GM19463 (cell line): ENCODE measurements at regions not wholly inside any gene's neighbourhood (a gene's known extent, or its start where the extent isn't known, plus 50 kb on each side); places are given as distances from the start of the nearest gene placed in this dataset.

Experiments used
- ATAC-seq: cut with Tn5 transposase; IDR thresholded peaks from one replicate; pipeline ENCODE4 v1.9.1; 2021; ENCODE audit warnings: mild to moderate bottlenecking, moderate library complexity; ENCODE audit not compliant: unreplicated experiment

- ATAC-seq, result no peak
Measured at GRCh38 chr3:72109327-72110259, 324.6 kb upstream of the PROK2 start.

DNA sequence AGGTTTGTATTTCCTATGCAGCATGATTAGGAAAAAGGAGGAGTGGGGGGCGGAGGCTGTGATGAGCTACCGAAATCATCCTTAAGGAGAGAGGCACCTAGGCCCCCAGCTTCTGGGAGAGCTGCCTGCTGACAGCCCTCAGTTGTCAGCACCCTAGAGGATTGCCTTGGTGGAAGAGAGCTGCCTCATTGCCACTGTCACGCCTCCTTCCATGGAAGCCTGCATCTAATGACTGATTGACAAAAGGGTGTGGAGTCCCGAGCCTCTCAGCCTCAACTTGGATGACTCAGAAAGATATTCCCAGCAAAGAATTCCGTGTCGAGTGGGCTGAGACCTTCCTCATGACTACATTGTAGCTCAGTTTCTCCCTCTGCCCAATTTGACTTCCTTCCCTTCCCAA lies 320.4 kb upstream of the PROK2 start:
- no peak for ATAC-seq

- ATAC-seq, result peak; percentile 50
Measured at GRCh38 chr3:72102112-72102616, 317.2 kb upstream of the PROK2 start.

DNA sequence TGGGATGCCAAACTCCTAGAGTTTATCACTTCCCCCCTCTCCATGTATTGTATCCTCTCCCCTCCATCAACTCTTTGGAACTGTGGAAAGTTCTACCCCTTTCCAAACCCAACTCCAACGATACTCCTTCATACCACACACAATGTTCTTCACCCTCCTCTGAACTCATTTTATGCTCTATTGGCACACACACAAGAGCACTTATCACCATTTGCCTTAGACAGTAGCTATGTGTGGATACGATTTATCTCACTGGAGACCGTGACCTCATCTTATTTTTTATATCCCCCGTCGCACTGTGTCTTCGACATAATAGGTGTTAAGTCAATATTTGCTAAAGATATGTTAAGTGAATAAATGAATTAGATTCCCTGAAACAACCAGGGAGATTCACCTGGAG lies 316.5 kb upstream of the PROK2 start:
- no peak for ATAC-seq

GRCh38 chr3:72100601-72101187 lies 315.7 kb upstream of the PROK2 start:
- ATAC-seq, result peak; percentile 74

GRCh38 chr3:72100080-72100511 lies 315.1 kb upstream of the PROK2 start:
- no peak for ATAC-seq

GRCh38 chr3:72099326-72100079 lies 314.6 kb upstream of the PROK2 start:
- ATAC-seq, result no peak

- ATAC-seq, result no peak
Measured at GRCh38 chr3:72097053-72097452, 312.1 kb upstream of the PROK2 start.

DNA sequence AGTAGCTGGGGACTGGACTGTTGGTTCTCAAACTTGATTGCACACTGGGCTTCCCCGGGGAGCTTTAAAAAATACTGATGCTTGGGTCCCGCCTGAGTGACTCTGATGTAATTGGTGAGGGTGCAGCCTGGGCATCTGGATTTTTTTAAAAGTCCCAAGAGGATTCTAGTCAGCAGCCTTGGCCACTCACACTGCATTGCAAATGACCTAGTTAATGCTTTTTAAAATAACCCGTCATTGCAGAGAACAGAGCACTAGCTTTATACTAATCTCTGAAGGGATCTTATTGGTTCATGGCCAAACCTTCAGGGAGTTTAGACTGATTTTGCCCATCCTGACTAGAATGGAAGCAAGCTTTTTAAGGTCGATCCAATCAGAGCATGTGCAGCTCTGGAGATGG lies 310.6 kb upstream of the PROK2 start:
- no peak for ATAC-seq

- ATAC-seq, result no peak
Measured at GRCh38 chr3:72093992-72094334, 309.0 kb upstream of the PROK2 start.

DNA sequence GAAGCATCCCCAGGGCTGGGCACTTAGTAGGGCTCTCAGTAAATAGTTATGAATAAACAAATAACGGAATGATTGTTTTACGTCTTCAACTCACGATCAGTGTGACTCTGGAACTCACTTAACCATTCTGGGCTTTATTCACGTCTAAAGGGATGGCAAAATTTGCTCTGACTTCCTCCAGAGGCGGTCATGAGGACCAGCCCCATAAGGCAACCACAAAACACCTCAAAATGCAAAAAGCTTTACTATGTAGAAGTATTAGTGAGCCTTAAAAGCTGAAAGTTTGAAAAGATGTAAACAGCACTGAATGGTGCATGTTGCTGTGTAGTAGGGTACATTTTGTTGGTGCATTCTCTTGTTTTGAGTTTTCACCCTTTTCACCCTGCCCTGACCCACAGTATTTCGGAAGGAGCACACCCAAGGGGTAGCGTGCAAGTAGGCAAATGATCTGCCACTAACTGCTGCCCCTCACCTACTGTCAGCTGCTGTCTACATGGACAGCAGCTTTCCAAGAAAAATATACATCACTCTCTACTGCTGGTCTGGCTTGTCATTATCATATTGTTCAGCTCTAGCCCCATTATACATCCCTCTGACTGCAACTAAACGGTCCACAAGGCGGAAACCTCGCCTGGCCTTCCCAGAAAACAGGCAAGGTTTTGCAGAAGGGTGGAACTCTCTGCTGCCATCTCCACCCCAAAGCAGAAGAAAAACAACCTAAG lies 308.5 kb upstream of the PROK2 start:
- no peak for ATAC-seq

- no peak for ATAC-seq
Measured at GRCh38 chr3:72092778-72093177, 307.8 kb upstream of the PROK2 start.

DNA sequence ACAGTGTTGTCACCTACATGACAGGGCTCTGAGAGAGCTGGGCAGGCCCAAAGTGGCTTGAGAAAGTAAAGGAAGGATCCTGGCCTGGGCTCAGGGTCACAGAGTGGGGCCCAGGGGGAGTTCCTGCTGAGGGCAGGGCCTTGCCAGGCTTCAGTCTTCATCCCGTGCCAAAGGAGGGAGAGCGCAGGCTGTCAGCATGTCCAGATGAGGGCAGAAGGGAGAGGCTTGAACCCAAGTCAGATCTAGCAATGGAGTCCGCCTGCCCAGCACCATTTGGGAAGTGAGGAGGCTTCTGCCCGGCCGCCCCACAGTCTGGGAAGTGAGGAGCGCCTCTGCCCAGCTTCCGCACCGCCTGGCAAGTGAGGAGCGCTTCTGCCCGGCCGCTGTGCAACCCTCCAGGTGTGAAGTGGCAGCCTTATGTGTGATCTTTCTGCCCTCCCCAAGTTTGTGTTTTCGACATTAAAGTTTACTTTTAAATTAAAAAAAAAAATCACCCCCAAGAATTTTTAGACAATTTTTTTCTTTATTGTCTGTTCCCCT lies 303.6 kb upstream of the PROK2 start:
- ATAC-seq, result no peak

DNA sequence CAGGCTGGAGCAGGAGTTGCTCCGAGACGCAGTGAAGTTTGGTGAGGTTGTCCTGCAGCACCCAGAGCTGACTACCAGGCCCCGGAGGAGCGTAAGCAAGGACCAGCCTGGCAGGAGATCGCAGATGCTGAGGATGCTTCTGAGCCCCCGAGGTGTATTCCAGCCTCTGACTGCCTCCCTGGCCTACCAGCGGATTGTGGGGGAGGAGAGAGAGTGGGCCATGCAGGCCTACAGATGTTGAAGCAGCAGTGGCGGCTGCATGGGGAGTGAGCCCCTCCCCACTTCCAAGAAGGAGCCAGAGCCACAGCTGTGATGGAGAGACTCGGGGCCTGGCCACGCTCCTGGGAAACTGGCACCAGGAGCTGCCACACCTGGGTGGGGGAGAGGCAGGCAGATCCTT lies 302.5 kb upstream of the PROK2 start:
- ATAC-seq, result no peak

DNA sequence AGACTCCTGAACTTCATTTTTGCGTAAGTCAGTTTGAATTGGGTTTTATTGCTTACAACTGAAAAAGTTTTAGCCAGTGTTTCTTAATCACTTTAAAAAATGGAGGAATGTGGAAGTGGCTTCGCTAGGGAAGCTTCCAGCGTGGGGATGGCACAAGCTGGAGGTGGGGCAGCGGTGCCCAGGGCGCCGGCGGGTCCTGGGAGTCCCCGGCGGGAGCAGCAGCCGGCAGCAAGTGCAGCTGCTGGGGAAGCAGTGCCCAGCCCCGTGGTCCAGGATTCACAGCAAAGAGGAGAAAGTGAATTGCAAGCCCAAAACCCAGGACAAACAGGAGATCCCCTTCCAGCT lies 301.8 kb upstream of the PROK2 start:
- ATAC-seq, result no peak

GRCh38 chr3:72086042-72086742 lies 301.2 kb upstream of the PROK2 start:
- ATAC-seq, result no peak

DNA sequence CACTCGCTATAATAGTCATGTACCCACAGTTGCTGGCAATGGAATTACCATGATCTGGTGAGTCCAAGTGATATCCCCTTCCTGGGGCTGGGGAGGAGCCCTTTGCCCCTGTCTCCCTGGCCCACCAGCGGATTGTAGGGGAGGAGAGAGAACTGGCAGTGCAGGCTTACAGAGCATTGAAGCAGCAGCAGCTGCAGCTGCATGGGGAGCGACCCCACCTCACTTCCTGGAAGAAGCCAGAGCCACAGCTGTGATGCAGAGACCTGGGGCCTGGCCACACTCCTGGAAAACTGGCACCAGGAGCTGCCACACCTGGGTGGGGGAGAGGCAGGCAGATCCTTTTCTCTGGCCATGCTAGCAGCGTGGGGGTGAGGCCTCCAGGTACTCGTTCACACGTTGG lies 300.1 kb upstream of the PROK2 start:
- ATAC-seq, result no peak

DNA sequence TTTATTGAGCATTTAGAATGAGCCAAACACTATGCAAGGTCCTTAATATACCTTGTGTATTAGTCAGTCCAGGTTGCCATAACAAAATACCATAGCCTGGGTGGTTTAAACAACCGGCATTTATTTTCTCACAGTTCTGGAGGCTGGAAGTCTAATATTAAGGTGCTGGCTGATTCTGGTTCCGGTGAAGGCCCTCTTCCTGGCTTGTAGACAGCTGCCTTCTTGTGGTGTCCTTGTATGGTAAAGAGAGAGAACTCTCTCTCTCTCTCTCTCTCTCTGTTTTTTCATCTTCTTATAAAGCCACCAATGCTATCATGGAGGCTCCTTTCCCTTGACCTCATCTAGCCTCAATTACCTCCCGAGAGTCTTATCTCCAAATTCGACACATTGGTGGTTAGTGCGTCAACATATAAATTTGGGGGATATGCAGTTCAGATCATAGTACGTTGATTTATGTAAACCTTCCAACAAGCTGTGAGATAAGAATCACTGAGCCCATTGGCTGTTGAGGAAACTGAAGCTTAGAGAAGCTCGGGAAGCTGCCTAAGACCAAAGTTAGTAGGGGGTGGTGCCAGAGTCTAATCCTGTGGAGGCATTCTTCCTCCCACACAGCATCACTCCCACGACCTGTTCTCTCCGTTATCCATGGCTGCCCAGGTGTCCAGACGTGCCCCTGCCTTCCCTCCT lies 298.0 kb upstream of the PROK2 start:
- ATAC-seq, result no peak

DNA sequence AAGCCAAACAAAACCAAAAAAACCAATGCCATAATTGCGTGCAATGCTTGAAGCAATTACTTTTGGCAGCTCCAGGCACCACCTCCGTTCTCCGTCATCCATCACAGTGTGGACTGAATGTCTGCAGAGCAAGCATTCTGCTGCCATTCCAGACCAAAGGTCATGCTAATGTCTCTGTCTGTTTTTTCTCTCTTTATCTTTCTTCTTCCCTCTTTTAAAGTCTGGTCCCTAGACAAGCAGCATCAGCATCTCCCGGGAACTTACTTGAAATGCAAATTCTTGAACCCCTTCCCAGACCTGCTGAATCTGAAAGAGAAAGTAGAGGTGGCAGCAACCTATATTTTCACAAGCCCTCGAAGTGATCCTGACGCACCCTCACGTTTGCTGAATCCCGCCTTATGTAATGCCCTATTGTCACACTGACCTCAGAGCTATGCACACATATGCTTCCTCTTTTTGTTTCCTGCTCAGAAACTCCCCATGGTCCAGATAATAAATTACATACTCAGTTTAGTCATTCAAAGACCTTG lies 297.3 kb upstream of the PROK2 start:
- peak; percentile 52 for ATAC-seq
